ENCODE measurements at regions not wholly inside any gene's neighbourhood (a gene's known extent, or its start where the extent isn't known, plus 50 kb on each side); places are given as distances from the start of the nearest gene placed in this dataset.

- no peak for DNase-seq
- ATAC-seq: no peak
- Histone ChIP-seq H3K4me3 (no peak overlapping the region), H3K9me3 (no peaks in the 10 kb centered on the region), H3K4me1 (no peaks in the 10 kb centered on the region), H3K27ac (no peak overlapping the region), H3K27me3 (no peaks in the 10 kb centered on the region), H3K36me3 (replicated peaks in 1 of 2; ENCODE audit: insufficient read depth in 1 of 2, low read depth in 2 of 2) (no peaks in the 10 kb centered on the region)
- 63 to 75% methylated on average over 4 of the region's 4 CpGs for WGBS, 2 donors
- TF ChIP-seq POLR2A (IDR thresholded peaks at IDR 0.05): no peak
- TF ChIP-seq, protein P1, sequence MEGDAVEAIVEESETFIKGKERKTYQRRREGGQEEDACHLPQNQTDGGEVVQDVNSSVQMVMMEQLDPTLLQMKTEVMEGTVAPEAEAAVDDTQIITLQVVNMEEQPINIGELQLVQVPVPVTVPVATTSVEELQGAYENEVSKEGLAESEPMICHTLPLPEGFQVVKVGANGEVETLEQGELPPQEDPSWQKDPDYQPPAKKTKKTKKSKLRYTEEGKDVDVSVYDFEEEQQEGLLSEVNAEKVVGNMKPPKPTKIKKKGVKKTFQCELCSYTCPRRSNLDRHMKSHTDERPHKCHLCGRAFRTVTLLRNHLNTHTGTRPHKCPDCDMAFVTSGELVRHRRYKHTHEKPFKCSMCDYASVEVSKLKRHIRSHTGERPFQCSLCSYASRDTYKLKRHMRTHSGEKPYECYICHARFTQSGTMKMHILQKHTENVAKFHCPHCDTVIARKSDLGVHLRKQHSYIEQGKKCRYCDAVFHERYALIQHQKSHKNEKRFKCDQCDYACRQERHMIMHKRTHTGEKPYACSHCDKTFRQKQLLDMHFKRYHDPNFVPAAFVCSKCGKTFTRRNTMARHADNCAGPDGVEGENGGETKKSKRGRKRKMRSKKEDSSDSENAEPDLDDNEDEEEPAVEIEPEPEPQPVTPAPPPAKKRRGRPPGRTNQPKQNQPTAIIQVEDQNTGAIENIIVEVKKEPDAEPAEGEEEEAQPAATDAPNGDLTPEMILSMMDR (IDR thresholded peaks at IDR 0.05): no peak
- intact Hi-C loops (cut with DNase I): no loop called here
These were observed 163.9 kb downstream of the RBM46 start for GRCh38 chr4:154944996-154945395.

- ATAC-seq: no peak
- 51 to 63% methylated on average over 2 of the region's 2 CpGs for WGBS, 2 donors
- intact Hi-C loops (cut with DNase I): no loop called here
These were observed 165.0 kb downstream of the RBM46 start for GRCh38 chr4:154946113-154946512.

GRCh38 chr4:154953691-154954090 is 172.6 kb downstream of the RBM46 start:
- Histone ChIP-seq H3K4me1 (peaks cover 6% of the 10 kb centered on the region), H3K27me3 (no peaks in the 10 kb centered on the region), H3K36me3 (replicated peaks in 1 of 2; ENCODE audit: insufficient read depth in 1 of 2, low read depth in 2 of 2) (no peaks in the 10 kb centered on the region), H3K4me3 (no peak overlapping the region), H3K9me3 (no peaks in the 10 kb centered on the region), H3K27ac (no peak overlapping the region)
- TF ChIP-seq, protein P1 (IDR thresholded peaks at IDR 0.05): no peak
- TF ChIP-seq POLR2A (IDR thresholded peaks at IDR 0.05): no peak
- DNase-seq: no peak
- no peak for ATAC-seq
- intact Hi-C loops (cut with DNase I): no loop called here

More at GRCh38 chr4:154946113-154946512, 165.0 kb downstream of the RBM46 start:
- no peaks in the 10 kb centered on the region for H3K27me3 ChIP-seq
- no peak for TF ChIP-seq POLR2A (IDR thresholded peaks at IDR 0.05)
- TF ChIP-seq, protein P1 (IDR thresholded peaks at IDR 0.05): no peak
- no peak overlapping the region for H3K27ac ChIP-seq
- no peak overlapping the region for H3K4me3 ChIP-seq
- DNase-seq: no peak
- H3K4me1 ChIP-seq: no peaks in the 10 kb centered on the region
- no peaks in the 10 kb centered on the region for H3K36me3 ChIP-seq (replicated peaks in 1 of 2; ENCODE audit: insufficient read depth in 1 of 2, low read depth in 2 of 2)
- no peaks in the 10 kb centered on the region for H3K9me3 ChIP-seq

GRCh38 chr4:154954117-154954516 is 173.0 kb downstream of the RBM46 start:
- TF ChIP-seq, protein P1 (IDR thresholded peaks at IDR 0.05): no peak
- no peak for TF ChIP-seq POLR2A (IDR thresholded peaks at IDR 0.05)
- H3K36me3 ChIP-seq (replicated peaks in 1 of 2; ENCODE audit: insufficient read depth in 1 of 2, low read depth in 2 of 2): no peaks in the 10 kb centered on the region
- H3K27ac ChIP-seq: no peak overlapping the region
- WGBS, 2 donors: 76 to 86% methylated on average over 2 of the region's 2 CpGs
- H3K4me3 ChIP-seq: no peak overlapping the region
- H3K4me1 ChIP-seq: peaks cover 7% of the 10 kb centered on the region
- H3K27me3 ChIP-seq: no peaks in the 10 kb centered on the region
- H3K9me3 ChIP-seq: no peaks in the 10 kb centered on the region
- intact Hi-C loops (cut with DNase I): no loop called here
- DNase-seq (no peak), ATAC-seq (no peak)

DNA sequence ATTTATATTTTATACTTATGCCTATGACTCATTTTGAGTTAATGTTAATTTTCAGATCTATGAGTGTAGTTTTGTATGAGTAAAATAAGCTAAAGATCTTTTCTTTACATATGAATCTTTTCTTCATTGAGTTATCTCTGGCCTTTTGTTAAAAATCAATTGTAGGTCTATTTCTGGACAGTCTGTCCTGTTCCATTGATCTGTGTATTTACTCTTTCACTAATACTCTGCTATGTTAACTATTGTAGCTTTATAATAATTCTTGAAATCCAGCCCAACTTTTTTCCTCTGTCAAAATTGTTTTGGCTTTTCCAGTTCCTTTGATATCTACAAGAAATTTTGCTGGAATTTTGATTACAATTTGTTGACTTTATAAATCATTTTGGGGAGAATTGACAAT is 177.0 kb downstream of the RBM46 start:
- intact Hi-C loops (cut with DNase I): no loop called here
- ATAC-seq: no peak
- no peak for TF ChIP-seq POLR2A (IDR thresholded peaks at IDR 0.05)
- TF ChIP-seq, protein P1 (IDR thresholded peaks at IDR 0.05): no peak

More for the DNA sequence above, 177.0 kb downstream of the RBM46 start:
- Histone ChIP-seq H3K27ac (no peak overlapping the region), H3K4me1 (peaks cover 7% of the 10 kb centered on the region), H3K4me3 (no peak overlapping the region), H3K9me3 (no peaks in the 10 kb centered on the region), H3K27me3 (no peaks in the 10 kb centered on the region), H3K36me3 (replicated peaks in 1 of 2; ENCODE audit: insufficient read depth in 1 of 2, low read depth in 2 of 2) (no peaks in the 10 kb centered on the region)
- DNase-seq: no peak
